Adrenal gland (tissue), 5 donors: ENCODE measurements at regions not wholly inside any gene's neighbourhood (a gene's known extent, or its start where the extent isn't known, plus 50 kb on each side); places are given as distances from the start of the nearest gene placed in this dataset.

Experiments
- CTCF ChIP-seq, 6 experiments: fragments of 450-650 bp in 4 of 6; fragments of 200-600 bp in 2 of 6; sonication (generic) in 1 of 6; IDR thresholded peaks; 1 replicate in 5 of 6; 2 replicates in 1 of 6; pipeline versions ENCODE4 v1.5.1 to v1.8.0; 2016 to 2021; ENCODE audit warnings: antibody characterized with exemption in 6 of 6, mild to moderate bottlenecking in 2 of 6, moderate library complexity in 1 of 6
- POLR2A ChIP-seq, 2 donors: fragments of 450-650 bp; IDR thresholded peaks; one replicate each; pipeline ENCODE4 v1.6.1; 2017; ENCODE audit warnings: antibody characterized with exemption in 2 of 2, mild to moderate bottlenecking in 2 of 2, moderate library complexity in 1 of 2
- donor health status: DM: no; HTN: no; CAD: no.

- TF ChIP-seq POLR2A (IDR thresholded peaks at IDR 0.05) = no peak
- TF ChIP-seq CTCF (IDR thresholded peaks at IDR 0.05) = no peak
These were observed 190.0 kb downstream of the MTCL1 start for GRCh38 chr18:8895341-8895740.
